ENCODE measurements at regions not wholly inside any gene's neighbourhood (a gene's known extent, or its start where the extent isn't known, plus 50 kb on each side); places are given as distances from the start of the nearest gene placed in this dataset.
"Not testable (repeated sequence)": the region's sequence is repeated elsewhere in the genome, so short reads cannot be mapped to it uniquely, and the experiment has no call there.

DNA sequence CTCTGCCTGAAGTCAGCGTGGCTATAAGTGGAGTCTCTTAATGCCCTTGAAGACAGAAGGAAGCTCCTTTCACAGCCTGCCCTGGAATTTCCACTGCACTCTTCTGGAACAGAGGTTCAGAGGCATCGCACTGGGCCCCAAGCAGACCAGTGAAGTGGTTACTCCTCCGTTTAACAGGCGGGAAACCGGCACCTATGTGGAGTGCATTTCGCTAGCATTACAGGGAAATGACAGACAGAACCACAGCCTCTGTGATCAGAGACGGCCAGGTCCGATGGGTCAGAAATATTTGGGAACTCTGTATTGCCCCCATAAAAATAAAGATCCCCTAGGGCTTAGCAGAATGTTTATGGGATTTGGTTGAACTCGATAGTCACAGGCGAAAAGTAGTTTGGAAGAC lies 406.9 kb upstream of the PRKCQ start:
- DNase-seq (ENCODE audit: low read depth in 3 of 3, low spot score in 2 of 3) = no peak

DNA sequence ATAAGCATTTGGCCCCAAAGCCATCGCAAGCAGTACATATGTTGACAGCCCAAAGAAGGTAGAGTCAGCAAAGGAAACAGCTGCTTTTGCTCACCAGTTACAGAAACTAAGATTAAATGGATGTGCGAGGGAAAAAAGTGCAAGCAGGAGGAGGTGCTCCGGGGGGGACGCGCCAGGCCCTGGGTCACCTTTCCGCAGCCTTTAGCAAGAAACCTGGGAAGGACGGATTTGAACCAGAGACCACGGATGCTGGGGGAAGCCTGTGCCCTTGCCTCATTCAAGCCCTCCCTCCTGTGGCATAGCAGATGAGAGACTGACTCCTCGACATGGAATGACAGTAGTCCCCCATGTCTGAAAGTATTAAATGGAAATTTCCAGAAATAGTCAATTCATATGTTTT lies 405.6 kb upstream of the PRKCQ start:
- DNase-seq (ENCODE audit: low read depth in 3 of 3, low spot score in 2 of 3) = no peak

DNA sequence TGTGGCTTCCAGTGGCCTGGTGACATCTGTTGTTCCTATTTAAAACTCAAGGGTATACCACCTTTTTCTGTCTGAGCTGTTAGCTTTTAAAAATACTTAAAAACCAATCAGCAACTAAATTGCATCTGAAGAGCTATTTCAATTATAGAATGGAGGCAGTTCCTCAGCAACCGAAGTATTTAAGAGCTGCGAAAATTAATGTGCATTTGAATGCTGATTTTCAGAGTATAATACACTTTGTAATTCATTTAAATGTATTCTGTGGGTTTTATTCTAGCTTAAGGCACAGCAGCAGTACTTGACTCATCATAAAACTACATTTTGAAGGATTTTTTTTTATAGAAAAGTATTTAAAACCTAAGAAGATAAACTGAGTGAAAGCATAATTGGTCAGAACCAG lies 404.9 kb upstream of the PRKCQ start:
- no peak for DNase-seq (ENCODE audit: low read depth in 3 of 3, low spot score in 2 of 3)

DNA sequence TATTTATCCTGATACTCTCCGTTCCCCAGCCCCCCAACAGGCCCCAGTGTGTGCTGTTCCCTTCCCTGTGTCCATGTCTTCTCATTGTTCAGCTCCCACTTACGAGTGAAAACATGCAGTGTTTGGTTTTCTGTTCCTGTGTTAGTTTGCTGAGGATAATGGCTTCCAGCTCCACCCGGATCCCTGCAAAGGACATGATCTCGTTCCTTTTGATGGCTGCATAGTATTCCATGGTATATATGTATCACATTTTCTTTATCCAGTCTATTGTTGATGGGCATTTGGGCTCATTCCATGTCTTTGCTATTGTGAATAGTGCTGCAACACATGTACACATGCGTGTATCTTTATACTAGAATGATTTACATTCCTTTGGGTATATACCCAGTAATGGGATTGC lies 403.9 kb upstream of the PRKCQ start:
- DNase-seq (ENCODE audit: low read depth in 3 of 3, low spot score in 2 of 3) = not testable (repeated sequence)

DNA sequence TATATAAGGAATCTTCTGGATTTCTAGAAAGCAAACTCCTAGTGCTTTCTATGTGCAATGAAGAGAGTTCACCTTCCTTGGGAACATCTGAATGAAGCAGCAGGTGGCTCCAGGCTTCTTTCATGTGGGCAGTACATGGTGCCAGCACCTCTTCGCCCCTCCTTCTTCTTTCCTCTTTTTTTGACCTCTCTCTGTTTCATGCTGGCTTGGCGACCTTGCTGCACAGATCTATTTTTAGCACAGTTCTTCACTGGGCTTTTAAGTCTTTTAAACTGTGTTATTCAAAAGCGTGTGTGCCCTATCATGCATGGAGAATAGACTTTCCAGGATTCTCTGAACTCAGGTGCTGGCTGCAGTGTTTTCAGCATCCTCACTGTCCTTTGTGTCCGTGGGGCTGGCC lies 400.3 kb upstream of the PRKCQ start:
- DNase-seq (ENCODE audit: low read depth in 3 of 3, low spot score in 2 of 3) = no peak

DNA sequence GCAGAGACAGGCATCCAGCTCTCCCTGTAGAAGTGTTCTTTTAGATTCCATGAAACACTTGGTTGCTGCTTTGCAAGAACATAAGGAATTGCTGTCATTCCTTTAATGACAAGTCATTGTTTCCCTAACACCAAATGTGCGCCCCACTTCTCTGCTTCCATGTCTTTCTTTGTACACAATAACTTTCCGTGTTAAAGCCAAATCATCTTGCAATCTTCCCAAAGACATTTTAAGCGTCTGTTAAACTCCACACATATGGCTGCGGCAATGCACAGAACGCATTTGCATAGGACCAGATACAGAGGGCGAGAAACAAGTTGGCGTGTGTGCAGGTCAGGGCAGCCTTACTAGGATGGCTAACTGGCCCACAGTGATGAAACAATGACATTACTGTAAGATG lies 399.3 kb upstream of the PRKCQ start:
- no peak for DNase-seq (ENCODE audit: low read depth in 3 of 3, low spot score in 2 of 3)

DNA sequence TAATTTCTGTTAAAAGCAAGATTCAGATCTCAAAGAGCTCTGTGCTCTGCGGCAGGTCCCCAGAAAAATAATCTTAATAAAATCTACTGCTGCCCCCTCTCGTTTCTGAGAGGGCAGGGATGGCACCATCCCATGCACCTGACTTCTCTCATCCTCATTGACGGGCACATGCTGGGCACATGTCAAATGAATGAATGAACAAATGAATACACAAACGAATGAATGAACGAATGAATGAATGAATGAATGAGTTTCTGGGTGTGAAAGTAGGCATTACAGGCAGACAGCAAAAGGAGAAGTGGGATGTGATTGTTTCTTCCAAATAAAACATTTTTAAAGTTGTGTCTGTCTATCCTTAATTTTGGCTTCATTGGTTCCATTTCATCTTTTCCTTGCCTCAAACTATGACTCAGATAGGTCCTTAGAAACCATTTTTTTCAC lies 398.1 kb upstream of the PRKCQ start:
- no peak for DNase-seq (ENCODE audit: low read depth in 3 of 3, low spot score in 2 of 3)

DNA sequence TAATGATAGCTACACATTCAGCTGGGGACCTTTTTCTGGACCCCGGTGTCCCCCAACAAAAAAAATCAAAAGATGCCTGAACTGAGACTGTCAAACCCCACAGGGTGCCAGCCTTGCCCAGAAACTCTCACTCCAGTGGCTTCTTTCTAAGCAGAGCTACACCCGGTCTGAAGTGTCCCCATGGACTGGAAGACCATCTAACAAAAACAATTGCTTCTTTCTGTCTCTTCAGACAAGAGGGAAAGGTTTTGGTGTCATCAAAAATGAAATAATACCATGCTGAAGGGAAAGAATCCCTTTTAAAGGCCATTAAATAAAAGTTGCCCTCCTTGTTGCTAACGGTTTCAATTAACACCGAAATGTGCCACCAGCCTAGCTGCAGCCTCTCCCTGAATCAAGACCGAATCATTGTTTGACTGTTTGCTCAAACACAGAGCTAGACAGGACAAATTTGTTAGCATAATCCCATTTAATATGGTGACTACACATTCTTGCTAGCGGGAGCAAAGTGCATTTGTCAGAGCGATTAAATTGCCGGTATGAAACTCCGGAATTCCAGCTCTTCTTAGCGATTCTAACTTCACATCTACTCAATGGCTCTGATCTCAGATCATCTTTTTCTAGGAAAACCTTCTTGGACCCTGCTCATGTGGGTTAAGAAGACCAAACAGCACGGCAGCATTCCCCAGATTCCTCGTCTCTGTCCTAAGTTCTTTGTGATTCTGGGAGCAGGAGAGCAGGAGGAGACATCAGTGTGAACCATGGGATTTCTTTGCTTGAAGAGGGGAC lies 397.5 kb upstream of the PRKCQ start:
- DNase-seq (ENCODE audit: low read depth in 3 of 3, low spot score in 2 of 3) = no peak

DNA sequence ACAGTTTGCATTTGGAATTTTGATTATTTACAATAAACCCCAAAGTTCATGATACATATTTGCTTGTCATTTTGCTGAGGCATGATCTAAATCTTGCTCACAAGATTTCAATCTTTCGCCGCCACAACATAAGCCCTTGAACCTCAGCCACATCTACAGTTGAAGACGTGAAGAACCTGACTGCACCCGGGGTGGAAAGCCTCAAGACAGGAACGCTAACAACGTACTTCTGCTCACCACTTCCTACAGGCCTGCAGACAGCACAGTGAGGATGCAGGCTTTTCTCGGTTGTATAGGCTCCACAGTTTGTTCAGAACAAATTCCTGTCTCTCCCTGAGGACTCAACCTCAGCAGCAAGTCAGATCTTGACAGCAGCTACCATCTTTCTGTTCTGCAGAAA lies 393.8 kb upstream of the PRKCQ start:
- DNase-seq (ENCODE audit: low read depth in 3 of 3, low spot score in 2 of 3) = no peak

DNA sequence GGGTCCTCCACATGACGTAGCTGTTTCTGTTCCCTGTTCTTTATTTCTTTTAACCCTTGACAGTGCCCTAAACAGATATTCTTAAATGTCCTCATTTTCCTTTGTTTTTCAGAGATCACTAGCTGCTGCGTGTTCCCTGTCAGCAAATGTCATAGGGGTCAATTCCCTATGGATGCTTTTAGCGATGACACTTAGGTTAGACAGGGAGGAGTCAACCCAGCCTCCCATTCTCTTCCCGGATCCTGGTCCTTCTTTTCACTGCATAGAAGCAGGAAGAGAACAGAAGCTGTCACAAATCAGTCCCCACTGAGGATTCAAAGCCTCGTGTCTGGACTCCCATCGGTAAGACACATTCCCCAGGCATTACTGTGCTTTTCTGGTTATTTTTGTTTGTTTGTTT lies 392.1 kb upstream of the PRKCQ start:
- no peak for DNase-seq (ENCODE audit: low read depth in 3 of 3, low spot score in 2 of 3)

DNA sequence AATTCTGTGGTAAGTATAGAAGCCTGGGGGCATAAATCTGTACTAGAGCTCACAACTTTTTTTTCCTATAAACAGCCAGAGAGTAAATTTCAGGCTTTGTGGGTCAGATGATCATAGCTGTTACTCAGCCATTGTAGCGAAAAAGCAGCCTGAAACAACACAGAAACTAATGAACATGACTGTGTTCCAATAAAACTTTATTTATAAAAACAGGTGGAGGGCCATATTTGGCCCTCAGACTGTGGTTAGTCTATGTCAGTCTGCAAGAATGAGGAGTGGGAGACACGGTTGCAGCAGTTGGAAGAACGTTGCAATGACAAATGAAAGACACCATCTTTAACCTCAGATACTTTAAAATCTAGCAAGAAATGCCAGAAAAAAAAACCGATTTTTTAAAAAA lies 389.6 kb upstream of the PRKCQ start:
- no peak for DNase-seq (ENCODE audit: low read depth in 3 of 3, low spot score in 2 of 3)

DNA sequence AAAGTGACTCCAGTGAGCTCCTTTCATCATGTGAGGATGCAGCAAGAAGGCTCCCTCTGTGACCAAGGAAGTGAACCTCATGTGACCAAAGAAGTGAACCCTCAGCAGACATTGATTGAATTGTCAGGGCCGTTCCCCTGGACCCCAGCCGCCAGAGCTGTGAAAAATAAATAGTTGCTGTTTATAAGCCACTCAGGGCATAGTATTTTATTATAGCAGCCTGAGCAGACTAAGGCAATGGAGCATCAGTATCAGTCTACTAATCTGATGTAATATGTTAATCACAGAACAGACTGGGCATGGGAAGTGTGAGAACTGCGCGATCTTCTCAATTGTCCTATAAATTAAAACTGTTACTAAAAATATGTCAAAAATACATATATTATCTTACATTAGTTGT lies 384.5 kb upstream of the PRKCQ start:
- no peak for DNase-seq (ENCODE audit: low read depth in 3 of 3, low spot score in 2 of 3)

DNA sequence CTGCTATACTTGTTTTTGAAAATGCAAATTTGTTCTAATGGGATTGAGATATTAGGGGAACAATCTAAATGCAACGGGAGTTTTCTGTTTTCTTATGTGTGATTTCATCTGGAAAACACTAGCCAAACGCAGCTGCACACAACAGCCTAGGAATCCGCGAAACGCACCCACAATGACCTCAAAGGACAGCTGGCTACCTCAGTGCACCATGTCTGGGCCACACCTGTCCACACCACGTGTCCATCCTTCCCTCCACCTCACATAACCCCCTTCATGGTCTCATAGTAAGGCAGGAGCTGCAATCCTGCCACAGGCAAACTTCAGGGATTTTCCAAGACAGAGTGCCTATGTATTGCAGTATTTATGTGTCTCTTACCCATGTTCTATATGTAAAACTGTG lies 382.5 kb upstream of the PRKCQ start:
- no peak for DNase-seq (ENCODE audit: low read depth in 3 of 3, low spot score in 2 of 3)

DNA sequence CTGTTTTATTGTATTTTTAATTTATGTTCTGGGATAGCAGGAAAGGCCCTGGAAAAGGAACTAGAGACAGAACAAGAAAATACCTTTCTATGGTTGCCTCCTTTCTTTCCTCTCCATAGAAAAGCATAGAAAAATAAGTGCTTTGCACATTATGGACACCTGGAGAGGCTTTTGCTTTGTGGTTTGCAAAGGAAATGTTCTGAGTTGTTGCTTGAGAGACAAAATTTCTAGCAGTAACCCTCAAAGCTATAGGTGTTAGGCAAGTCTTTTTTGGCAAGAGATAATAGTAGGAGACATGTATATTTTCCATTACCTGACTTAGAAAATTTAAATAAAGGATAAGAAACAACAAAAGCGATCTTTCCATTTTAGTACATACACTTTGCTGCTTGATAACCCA lies 378.6 kb upstream of the PRKCQ start:
- no peak for DNase-seq (ENCODE audit: low read depth in 3 of 3, low spot score in 2 of 3)

DNA sequence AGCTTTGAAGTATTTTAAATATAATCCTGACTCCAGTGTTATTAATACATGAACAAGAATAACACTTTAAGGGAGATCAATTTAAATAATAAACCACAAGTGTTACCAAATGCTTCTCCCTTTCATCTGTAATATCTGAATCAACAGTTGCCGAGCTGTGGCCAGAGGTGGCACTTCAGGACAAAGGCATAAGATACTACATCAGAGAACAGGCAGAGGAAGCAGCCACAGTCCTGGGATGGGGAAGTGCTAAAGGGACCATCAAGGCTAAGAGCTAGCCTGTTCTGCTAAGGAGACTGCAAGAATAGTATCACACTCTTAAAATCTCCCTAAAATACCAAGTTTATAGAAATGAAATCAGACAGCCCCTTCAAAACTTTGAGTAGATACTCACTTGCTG lies 378.2 kb upstream of the PRKCQ start:
- no peak for DNase-seq (ENCODE audit: low read depth in 3 of 3, low spot score in 2 of 3)

DNA sequence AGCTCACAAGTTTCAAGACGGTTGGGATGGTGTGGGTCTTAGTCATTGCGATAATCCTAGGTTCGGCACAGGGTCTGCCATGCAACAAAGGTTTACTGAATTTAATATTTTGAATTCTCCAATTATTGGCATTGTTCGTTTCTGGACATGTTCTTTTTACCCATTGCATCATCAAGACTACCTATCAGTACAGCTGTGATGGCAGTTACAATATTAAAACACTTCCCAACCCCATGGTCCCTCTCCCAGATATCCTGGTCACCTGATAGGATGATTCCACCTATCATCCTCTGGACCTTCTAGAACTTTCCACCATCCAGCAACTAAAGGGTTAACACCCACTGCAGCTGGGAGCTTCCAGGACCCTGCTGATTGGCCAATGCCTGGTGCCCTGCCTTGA lies 377.8 kb upstream of the PRKCQ start:
- no peak for DNase-seq (ENCODE audit: low read depth in 3 of 3, low spot score in 2 of 3)

DNA sequence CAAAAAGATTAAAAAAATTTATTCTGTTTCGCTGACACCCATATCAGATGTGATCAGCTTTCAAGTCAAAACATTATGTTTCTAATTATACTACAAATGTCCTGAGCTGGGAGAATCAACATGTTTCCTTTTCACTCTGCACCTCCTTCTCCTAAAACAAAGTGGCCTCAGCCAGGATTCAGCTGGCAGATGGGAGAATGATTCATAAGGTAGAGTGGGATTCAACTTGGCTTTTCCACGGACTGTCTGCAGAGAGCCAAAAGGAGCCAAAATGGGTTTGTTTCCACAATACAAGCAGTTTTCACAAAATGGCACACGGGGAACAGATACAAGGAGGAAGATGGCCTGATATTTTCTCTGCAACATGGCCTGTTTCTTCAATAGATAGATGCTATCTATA lies 376.5 kb upstream of the PRKCQ start:
- DNase-seq (ENCODE audit: low read depth in 3 of 3, low spot score in 2 of 3) = no peak

DNA sequence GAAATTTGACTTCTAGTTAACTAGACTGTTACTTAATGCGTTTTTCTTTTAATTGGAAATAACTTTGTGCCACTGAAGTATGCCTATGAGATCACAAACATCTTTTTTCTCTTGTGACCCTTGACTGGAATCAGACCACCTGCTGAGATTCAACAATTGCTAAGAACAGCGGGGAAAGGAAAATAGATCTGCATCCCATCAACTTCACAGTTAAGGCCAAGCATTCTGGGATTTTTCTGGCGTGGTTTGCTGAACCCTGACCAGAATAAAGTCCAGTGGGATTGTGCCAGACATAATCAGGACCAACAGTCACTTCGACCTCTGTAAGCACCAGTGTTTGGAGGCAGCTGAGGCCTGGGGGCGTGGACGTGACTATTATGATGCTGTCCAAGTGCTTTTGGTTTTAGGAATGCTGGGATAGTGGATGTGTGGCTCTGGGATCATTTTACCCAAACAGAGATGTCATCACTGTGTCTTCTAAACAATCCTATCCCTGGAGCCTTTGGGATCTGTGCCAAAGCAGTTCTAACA lies 373.3 kb upstream of the PRKCQ start:
- no peak for DNase-seq (ENCODE audit: low read depth in 3 of 3, low spot score in 2 of 3)

DNA sequence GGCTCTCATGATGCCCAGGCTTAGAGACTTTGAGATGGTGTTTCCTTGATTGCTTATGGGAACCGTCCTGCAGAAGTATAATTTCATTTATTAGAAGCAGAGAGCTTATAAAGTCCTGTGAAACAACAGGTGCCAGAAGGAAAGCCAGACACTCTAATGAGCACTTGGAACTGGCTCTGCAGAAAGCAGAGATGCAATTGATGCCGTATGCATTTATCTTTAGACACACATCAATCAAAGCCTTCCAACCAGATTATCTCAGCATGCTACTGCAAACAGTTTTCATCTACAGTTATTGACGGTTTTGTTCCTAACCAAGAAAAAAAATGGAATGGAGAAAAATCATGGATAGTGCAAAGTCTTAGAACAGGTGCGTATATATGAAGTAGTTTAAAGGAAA lies 371.7 kb upstream of the PRKCQ start:
- DNase-seq (ENCODE audit: low read depth in 3 of 3, low spot score in 2 of 3) = no peak

DNA sequence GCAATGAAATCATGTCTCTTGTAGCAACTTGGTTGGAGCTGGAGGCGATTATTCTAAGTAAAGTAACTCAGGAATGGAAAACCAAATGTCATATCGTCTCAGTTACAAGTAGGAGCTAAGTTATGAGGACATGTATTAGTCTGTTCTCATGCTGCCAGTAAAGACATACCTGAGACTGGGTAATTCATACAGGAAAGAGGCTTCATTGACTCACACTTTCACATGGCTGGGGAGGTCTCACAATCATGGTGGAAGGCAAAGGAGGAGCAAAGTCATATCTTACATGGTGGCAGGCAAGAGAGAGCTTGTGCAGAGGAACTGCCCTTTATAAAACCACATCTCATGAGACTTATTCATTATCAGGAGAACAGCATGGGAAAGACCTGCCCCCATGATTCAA lies 370.1 kb upstream of the PRKCQ start:
- no peak for DNase-seq (ENCODE audit: low read depth in 3 of 3, low spot score in 2 of 3)

DNA sequence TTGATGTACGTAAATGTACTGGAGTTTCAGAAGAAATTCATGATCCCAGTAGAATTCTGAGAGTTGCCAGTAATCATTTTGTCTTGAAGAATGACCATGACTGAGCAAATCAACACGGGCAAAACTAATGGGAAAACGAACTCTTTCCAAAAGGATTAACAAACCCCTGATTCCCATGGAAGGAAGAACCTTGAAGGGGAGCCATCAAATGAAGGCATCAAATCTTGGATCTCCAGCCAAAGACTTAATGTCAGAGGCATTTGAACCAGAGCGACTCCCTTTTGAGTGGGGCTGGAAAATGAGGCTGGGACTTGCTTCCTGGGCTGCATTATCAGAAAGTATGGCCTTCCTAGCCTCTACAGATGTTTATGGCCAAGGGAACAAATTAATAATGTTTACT lies 364.4 kb upstream of the PRKCQ start:
- DNase-seq (ENCODE audit: low read depth in 3 of 3, low spot score in 2 of 3) = no peak

DNA sequence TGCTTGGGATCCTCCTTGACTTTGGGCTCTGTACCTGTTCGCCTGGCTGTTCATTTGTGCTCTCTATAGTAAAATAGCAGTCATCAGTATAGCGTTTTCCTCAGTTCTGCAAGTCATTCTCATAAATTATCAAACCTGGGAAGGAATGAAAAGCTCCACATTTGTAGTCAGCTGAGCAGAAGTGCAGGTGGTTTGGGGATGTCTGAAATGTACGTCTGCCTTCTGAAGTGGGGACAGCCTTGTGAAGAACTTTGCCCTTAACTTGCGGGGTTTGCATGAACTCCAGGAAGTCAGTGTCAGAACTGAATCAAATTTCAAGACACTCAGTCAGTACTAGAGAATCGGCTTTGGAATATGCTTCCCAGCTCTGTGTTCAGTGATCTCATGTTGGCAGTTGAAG lies 358.3 kb upstream of the PRKCQ start:
- no peak for DNase-seq (ENCODE audit: low read depth in 3 of 3, low spot score in 2 of 3)

DNA sequence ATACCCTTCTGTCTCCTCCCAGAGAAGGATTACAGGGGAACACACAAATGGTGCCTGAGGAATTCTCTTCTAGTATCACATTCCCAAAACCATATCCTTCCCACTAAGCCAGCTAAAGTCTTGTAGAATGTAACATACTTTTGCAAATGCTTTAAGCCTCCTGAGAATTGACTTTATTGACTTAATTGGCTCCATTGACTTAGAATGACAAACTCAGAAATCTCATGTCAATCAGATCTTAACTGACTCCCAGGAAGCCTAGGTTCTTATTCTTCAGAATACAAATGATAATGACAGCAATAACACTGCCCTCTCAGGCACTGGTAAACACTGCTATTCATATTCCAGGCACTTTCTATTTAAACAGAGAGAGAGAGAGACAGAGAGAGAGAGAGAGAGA lies 356.9 kb upstream of the PRKCQ start:
- DNase-seq (ENCODE audit: low read depth in 3 of 3, low spot score in 2 of 3) = no peak

All from right renal cortex interstitium (tissue), 3 donors.